ENCODE measurements at regions not wholly inside any gene's neighbourhood (a gene's known extent, or its start where the extent isn't known, plus 50 kb on each side); places are given as distances from the start of the nearest gene placed in this dataset.

GRCh38 chr6:158255989-158256601, 56.2 kb upstream of the TULP4 start:
- no peak for TF ChIP-seq CTCF (conservative IDR thresholded peaks at IDR 0.05; ENCODE audit: low read depth, low read length)
- Histone ChIP-seq H3K9ac (no peak overlapping the region), H2AFZ (ENCODE audit: low read depth) (no peak overlapping the region), H3K27ac (no peak overlapping the region; the same call in 1 of the 2 replicates), H4K20me1 (ENCODE audit: insufficient read depth) (no peaks in the 10 kb centered on the region), H3K4me3 (IDR thresholded peaks at IDR 0.05; ENCODE audit: insufficient read depth, low read depth, low read length) (no peak overlapping the region), H3K27me3 (ENCODE audit: insufficient read depth, low read depth) (no peaks in the 10 kb centered on the region), H3K4me1 (ENCODE audit: low read depth, poor library complexity, severe bottlenecking) (peaks cover 58% of the 10 kb centered on the region), H3K36me3 (ENCODE audit: insufficient read depth) (no peaks in the 10 kb centered on the region), H3K79me2 (ENCODE audit: insufficient read depth, low read depth) (peaks cover 50% of the 10 kb centered on the region), H3K4me2 (peak overlapping the region; percentile 45; the same call in 1 of the 2 replicates)

GRCh38 chr6:158256746-158257424, 55.4 kb upstream of the TULP4 start:
- H4K20me1 ChIP-seq (ENCODE audit: insufficient read depth) = no peaks in the 10 kb centered on the region
- H2AFZ ChIP-seq (ENCODE audit: low read depth) = no peak overlapping the region
- H3K27me3 ChIP-seq (ENCODE audit: insufficient read depth, low read depth) = no peaks in the 10 kb centered on the region
- H3K9ac ChIP-seq = no peak overlapping the region
- no peak overlapping the region for H3K4me3 ChIP-seq (IDR thresholded peaks at IDR 0.05; ENCODE audit: insufficient read depth, low read depth, low read length)
- H3K4me2 ChIP-seq = peak overlapping the region; percentile 85
- H3K79me2 ChIP-seq (ENCODE audit: insufficient read depth, low read depth) = peaks cover 48% of the 10 kb centered on the region
- peak overlapping the region; percentile 68; the same call in 1 of the 2 replicates for H3K27ac ChIP-seq
- H3K4me1 ChIP-seq (ENCODE audit: low read depth, poor library complexity, severe bottlenecking) = peaks cover 66% of the 10 kb centered on the region
- TF ChIP-seq CTCF (conservative IDR thresholded peaks at IDR 0.05; ENCODE audit: low read depth, low read length) = no peak
- no peaks in the 10 kb centered on the region for H3K36me3 ChIP-seq (ENCODE audit: insufficient read depth)

GRCh38 chr6:158257425-158257759, 54.9 kb upstream of the TULP4 start:
- no peaks in the 10 kb centered on the region for H3K36me3 ChIP-seq (ENCODE audit: insufficient read depth)
- no peak overlapping the region for H2AFZ ChIP-seq (ENCODE audit: low read depth)
- peaks cover 46% of the 10 kb centered on the region for H3K79me2 ChIP-seq (ENCODE audit: insufficient read depth, low read depth)
- H3K27me3 ChIP-seq (ENCODE audit: insufficient read depth, low read depth) = no peaks in the 10 kb centered on the region
- H3K9ac ChIP-seq = no peak overlapping the region
- peak overlapping the region; percentile 85 for H3K4me2 ChIP-seq
- H3K4me3 ChIP-seq (IDR thresholded peaks at IDR 0.05; ENCODE audit: insufficient read depth, low read depth, low read length) = no peak overlapping the region
- peak overlapping the region; percentile 68 for H3K27ac ChIP-seq
- no peaks in the 10 kb centered on the region for H4K20me1 ChIP-seq (ENCODE audit: insufficient read depth)
- TF ChIP-seq CTCF (conservative IDR thresholded peaks at IDR 0.05; ENCODE audit: low read depth, low read length) = no peak
- peaks cover 69% of the 10 kb centered on the region for H3K4me1 ChIP-seq (ENCODE audit: low read depth, poor library complexity, severe bottlenecking)

GRCh38 chr6:158257781-158258180, 54.5 kb upstream of the TULP4 start:
- H3K27ac ChIP-seq = peak overlapping the region; percentile 68
- H4K20me1 ChIP-seq (ENCODE audit: insufficient read depth) = no peaks in the 10 kb centered on the region
- peaks cover 43% of the 10 kb centered on the region for H3K79me2 ChIP-seq (ENCODE audit: insufficient read depth, low read depth)
- no peak for TF ChIP-seq CTCF (conservative IDR thresholded peaks at IDR 0.05; ENCODE audit: low read depth, low read length)
- H3K9ac ChIP-seq = no peak overlapping the region
- H3K27me3 ChIP-seq (ENCODE audit: insufficient read depth, low read depth) = no peaks in the 10 kb centered on the region
- H3K4me3 ChIP-seq (IDR thresholded peaks at IDR 0.05; ENCODE audit: insufficient read depth, low read depth, low read length) = no peak overlapping the region
- peaks cover 71% of the 10 kb centered on the region for H3K4me1 ChIP-seq (ENCODE audit: low read depth, poor library complexity, severe bottlenecking)
- H3K36me3 ChIP-seq (ENCODE audit: insufficient read depth) = no peaks in the 10 kb centered on the region
- peak overlapping the region; percentile 85 for H3K4me2 ChIP-seq
- no peak overlapping the region for H2AFZ ChIP-seq (ENCODE audit: low read depth)
